ENCODE measurements at regions not wholly inside any gene's neighbourhood (a gene's known extent, or its start where the extent isn't known, plus 50 kb on each side); places are given as distances from the start of the nearest gene placed in this dataset.
"Not testable (repeated sequence)": the region's sequence is repeated elsewhere in the genome, so short reads cannot be mapped to it uniquely, and the experiment has no call there.

- DNase-seq, result no peak
Measured at GRCh38 chr4:59759082-59759825, 1440.9 kb upstream of the ADGRL3 start.

GRCh38 chr4:59762344-59762743, 1437.8 kb upstream of the ADGRL3 start:
- no peak for DNase-seq

GRCh38 chr4:59770601-59771264, 1429.4 kb upstream of the ADGRL3 start:
- DNase-seq, result no peak

- DNase-seq, result no peak
Measured at GRCh38 chr4:59772641-59773139, 1427.4 kb upstream of the ADGRL3 start.

GRCh38 chr4:59780271-59780670, 1419.9 kb upstream of the ADGRL3 start:
- DNase-seq, result not testable (repeated sequence)

- no peak for DNase-seq
Measured at GRCh38 chr4:59805176-59805575, 1395.0 kb upstream of the ADGRL3 start.

GRCh38 chr4:59814402-59815010, 1385.6 kb upstream of the ADGRL3 start:
- DNase-seq, result no peak

GRCh38 chr4:59818656-59819055, 1381.5 kb upstream of the ADGRL3 start:
- no peak for DNase-seq

GRCh38 chr4:59823311-59823710, 1376.8 kb upstream of the ADGRL3 start:
- no peak for DNase-seq

GRCh38 chr4:59825104-59825503, 1375.0 kb upstream of the ADGRL3 start:
- no peak for DNase-seq

GRCh38 chr4:59831746-59832145, 1368.4 kb upstream of the ADGRL3 start:
- no peak for DNase-seq

GRCh38 chr4:59834943-59835342, 1365.2 kb upstream of the ADGRL3 start:
- DNase-seq, result no peak

- DNase-seq, result no peak
Measured at GRCh38 chr4:59837751-59838150, 1362.4 kb upstream of the ADGRL3 start.

- DNase-seq, result no peak
Measured at GRCh38 chr4:59838236-59838635, 1361.9 kb upstream of the ADGRL3 start.

GRCh38 chr4:59841698-59842097, 1358.4 kb upstream of the ADGRL3 start:
- DNase-seq, result no peak

- no peak for DNase-seq
Measured at GRCh38 chr4:59848457-59848856, 1351.7 kb upstream of the ADGRL3 start.

GRCh38 chr4:59855630-59856352, 1344.3 kb upstream of the ADGRL3 start:
- DNase-seq, result no peak

- DNase-seq, result no peak
Measured at GRCh38 chr4:59869056-59869455, 1331.1 kb upstream of the ADGRL3 start.

- DNase-seq, result no peak
Measured at GRCh38 chr4:59869559-59869958, 1330.6 kb upstream of the ADGRL3 start.

- DNase-seq, result no peak
Measured at GRCh38 chr4:59881632-59882031, 1318.5 kb upstream of the ADGRL3 start.

- no peak for DNase-seq
Measured at GRCh38 chr4:59904331-59904730, 1295.8 kb upstream of the ADGRL3 start.

GRCh38 chr4:59920416-59920815, 1279.7 kb upstream of the ADGRL3 start:
- DNase-seq, result no peak

GRCh38 chr4:59925290-59925689, 1274.8 kb upstream of the ADGRL3 start:
- DNase-seq, result no peak

Measured in stimulated activated CD4-positive, alpha-beta T cell treated with anti-CD3 and anti-CD28 coated beads, Interleukin-2, amount 100 ng/mL, for 24 hours (primary cell).